ENCODE measurements at regions not wholly inside any gene's neighbourhood (a gene's known extent, or its start where the extent isn't known, plus 50 kb on each side); places are given as distances from the start of the nearest gene placed in this dataset.

GRCh38 chr10:45553613-45554012, 119.0 kb downstream of the ZFAND4 start:
- TF ChIP-seq, protein P1, sequence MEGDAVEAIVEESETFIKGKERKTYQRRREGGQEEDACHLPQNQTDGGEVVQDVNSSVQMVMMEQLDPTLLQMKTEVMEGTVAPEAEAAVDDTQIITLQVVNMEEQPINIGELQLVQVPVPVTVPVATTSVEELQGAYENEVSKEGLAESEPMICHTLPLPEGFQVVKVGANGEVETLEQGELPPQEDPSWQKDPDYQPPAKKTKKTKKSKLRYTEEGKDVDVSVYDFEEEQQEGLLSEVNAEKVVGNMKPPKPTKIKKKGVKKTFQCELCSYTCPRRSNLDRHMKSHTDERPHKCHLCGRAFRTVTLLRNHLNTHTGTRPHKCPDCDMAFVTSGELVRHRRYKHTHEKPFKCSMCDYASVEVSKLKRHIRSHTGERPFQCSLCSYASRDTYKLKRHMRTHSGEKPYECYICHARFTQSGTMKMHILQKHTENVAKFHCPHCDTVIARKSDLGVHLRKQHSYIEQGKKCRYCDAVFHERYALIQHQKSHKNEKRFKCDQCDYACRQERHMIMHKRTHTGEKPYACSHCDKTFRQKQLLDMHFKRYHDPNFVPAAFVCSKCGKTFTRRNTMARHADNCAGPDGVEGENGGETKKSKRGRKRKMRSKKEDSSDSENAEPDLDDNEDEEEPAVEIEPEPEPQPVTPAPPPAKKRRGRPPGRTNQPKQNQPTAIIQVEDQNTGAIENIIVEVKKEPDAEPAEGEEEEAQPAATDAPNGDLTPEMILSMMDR (IDR thresholded peaks at IDR 0.05) = no peak
- no peak for TF ChIP-seq POLR2A (IDR thresholded peaks at IDR 0.05)
